GM19238 (cell line): ENCODE measurements at regions not wholly inside any gene's neighbourhood (a gene's known extent, or its start where the extent isn't known, plus 50 kb on each side); places are given as distances from the start of the nearest gene placed in this dataset.

ENCODE experiments used
- DNase-seq: peaks from one replicate; pipeline ENCODE4 v3.0.0; 2011; ENCODE audit warnings: low spot score; ENCODE audit not compliant: insufficient read length

- DNase-seq = no peak
These were observed 52.5 kb upstream of the CTDP1 start for GRCh38 chr18:79626905-79627749.

- no peak for DNase-seq
These were observed 51.8 kb upstream of the CTDP1 start for GRCh38 chr18:79627750-79628294.

- DNase-seq = no peak
These were observed 51.0 kb upstream of the CTDP1 start for GRCh38 chr18:79628416-79629248.

- DNase-seq = no peak
These were observed 50.4 kb upstream of the CTDP1 start for GRCh38 chr18:79629249-79629558.

- DNase-seq = no peak
These were observed 50.0 kb upstream of the CTDP1 start for GRCh38 chr18:79629606-79630005.
